Left ventricle myocardium inferior (tissue), 1 donor: ENCODE measurements at regions not wholly inside any gene's neighbourhood (a gene's known extent, or its start where the extent isn't known, plus 50 kb on each side); places are given as distances from the start of the nearest gene placed in this dataset.

ENCODE experiments used
- DNase-seq: peaks from one replicate; pipeline ENCODE4 v3.0.0-alpha.2; 2020
- H3K27ac ChIP-seq: fragments of 200-600 bp; replicated peaks from 2 replicates; pipeline ENCODE4 v1.8.0; 2021
- H3K27me3 ChIP-seq: fragments of 200-600 bp; 2 replicates; pipeline ENCODE4 v1.8.0; 2021; ENCODE audit warnings: low read depth
- H3K36me3 ChIP-seq: fragments of 200-600 bp; 2 replicates; pipeline ENCODE4 v1.8.0; 2021
- H3K4me1 ChIP-seq: fragments of 200-600 bp; 2 replicates; pipeline ENCODE4 v1.8.0; 2021
- H3K4me3 ChIP-seq: fragments of 200-600 bp; 2 replicates; pipeline ENCODE4 v1.8.0; 2021; ENCODE audit warnings: mild to moderate bottlenecking, moderate library complexity
- H3K9me3 ChIP-seq: fragments of 200-600 bp; replicated peaks from 2 replicates; pipeline ENCODE4 v1.8.0; 2021
- intact Hi-C: fragments of 100-400 bp; cut with micrococcal nuclease; formaldehyde crosslinking; loops from one replicate; pipeline ENCODE4 v1.11.0; 2022
- TF ChIP-seq, protein P1 (sequence below): fragments of 200-600 bp; IDR thresholded peaks from 2 replicates; pipeline ENCODE4 v1.8.0; 2021; ENCODE audit warnings: antibody characterized with exemption, mild to moderate bottlenecking, borderline replicate concordance
- donor health status: DM: no; HTN: yes; CAD: no; lungs with severe emphysema.

DNA sequence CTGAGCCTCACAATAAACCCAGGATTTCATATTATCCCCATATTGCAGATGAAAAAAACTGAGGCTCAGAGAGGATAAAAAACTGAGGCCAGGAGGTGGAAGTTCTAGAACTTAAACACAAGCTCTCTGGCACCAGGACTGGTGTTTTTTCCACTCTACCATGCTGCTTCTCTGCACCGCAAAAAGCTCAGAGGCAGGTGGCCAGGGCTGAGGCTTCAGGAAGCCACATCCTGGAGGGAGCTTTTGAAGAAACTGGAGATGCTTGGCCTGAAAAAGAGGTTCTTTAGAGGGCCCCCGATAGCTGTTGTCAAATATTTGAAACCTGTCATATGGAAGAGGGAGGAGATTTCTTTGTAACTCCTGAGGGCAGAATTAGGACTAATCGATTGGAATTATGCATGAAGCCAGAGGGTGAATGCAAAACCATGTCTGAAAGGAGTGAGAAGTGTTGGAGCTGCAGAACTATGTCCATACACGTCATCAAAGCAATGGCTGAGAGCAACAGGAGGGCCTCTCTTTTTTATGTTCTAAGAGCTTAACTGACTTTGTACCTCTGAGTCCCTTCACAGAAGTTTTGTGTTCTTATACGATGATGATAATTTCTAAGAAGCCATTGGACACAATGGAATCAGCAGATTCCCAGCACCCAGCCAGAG is 448.6 kb downstream of the FUT8 start:
- no peaks in the 10 kb centered on the region for H3K4me1 ChIP-seq
- no peaks in the 10 kb centered on the region for H3K36me3 ChIP-seq
- no peak overlapping the region for H3K4me3 ChIP-seq
- H3K27ac ChIP-seq = no peak overlapping the region
- intact Hi-C loops = no loop called here
- H3K27me3 ChIP-seq = peaks cover 31% of the 10 kb centered on the region
- no peaks in the 10 kb centered on the region for H3K9me3 ChIP-seq
- TF ChIP-seq, protein P1, sequence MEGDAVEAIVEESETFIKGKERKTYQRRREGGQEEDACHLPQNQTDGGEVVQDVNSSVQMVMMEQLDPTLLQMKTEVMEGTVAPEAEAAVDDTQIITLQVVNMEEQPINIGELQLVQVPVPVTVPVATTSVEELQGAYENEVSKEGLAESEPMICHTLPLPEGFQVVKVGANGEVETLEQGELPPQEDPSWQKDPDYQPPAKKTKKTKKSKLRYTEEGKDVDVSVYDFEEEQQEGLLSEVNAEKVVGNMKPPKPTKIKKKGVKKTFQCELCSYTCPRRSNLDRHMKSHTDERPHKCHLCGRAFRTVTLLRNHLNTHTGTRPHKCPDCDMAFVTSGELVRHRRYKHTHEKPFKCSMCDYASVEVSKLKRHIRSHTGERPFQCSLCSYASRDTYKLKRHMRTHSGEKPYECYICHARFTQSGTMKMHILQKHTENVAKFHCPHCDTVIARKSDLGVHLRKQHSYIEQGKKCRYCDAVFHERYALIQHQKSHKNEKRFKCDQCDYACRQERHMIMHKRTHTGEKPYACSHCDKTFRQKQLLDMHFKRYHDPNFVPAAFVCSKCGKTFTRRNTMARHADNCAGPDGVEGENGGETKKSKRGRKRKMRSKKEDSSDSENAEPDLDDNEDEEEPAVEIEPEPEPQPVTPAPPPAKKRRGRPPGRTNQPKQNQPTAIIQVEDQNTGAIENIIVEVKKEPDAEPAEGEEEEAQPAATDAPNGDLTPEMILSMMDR = no peak
- DNase-seq = no peak

DNA sequence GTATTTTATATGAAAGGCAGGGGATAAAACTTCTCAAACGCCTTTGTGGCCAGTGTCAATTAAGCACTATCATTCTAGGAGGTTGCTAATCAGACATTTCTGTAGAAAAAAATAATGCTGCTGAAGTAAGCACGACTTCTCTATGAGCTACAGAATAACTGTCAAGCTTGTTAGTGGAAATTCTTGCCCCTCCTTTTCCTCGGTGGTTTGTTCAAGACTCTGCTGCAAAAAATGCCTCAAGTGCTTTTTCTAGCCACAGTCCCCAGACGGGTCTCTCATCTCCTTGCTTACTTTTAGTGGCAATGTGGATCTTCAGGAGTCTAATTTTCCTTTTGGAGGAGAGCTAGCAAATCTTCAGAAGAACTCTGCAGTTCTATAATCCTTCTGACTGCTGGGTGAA is 452.0 kb downstream of the FUT8 start:
- Histone ChIP-seq H3K9me3 (no peaks in the 10 kb centered on the region), H3K4me3 (no peak overlapping the region), H3K27me3 (peaks cover 38% of the 10 kb centered on the region), H3K36me3 (no peaks in the 10 kb centered on the region), H3K4me1 (no peaks in the 10 kb centered on the region), H3K27ac (no peak overlapping the region)
- no peak for DNase-seq
- TF ChIP-seq, protein P1 = no peak
- intact Hi-C loops = no loop called here

DNA sequence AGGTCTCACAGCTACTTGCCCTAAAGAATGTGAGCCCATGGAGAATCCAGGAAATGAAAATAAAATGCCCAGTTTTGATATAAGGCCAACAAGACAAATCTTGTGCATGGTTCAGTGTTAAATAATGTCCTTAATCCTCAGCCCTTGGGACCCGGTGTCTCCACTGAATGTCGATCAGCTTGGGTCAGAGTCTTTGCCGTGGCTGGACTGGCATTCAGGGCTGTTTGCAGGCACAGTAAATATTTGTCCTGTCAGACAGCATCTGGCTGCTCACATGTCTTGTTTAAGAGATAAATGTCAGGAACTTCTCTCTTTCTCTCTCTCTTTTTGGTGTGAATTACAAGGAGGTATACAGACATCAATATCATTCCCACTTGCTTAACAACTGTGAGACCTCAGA is 452.5 kb downstream of the FUT8 start:
- TF ChIP-seq, protein P1 = no peak

DNA sequence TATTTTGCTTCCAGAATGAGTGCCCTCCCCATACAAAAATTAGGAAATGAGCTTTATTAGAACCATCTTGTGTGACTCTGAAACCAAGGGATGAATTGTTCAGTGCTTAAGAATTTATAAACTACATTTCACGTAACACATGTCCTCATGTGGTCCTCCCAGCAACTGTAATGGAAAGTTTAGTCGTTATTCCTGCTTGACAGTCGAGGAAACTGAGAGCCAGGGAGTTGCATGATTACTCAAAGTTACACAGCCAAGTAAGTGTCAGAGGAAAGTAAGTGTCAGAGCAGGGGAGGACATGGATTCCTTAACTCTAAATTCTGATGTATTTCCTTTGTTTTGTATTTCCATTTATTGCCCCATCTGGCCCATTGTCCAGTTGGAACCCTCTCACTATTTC is 453.9 kb downstream of the FUT8 start:
- Histone ChIP-seq H3K36me3 (no peaks in the 10 kb centered on the region), H3K9me3 (no peaks in the 10 kb centered on the region), H3K4me3 (no peak overlapping the region), H3K27ac (no peak overlapping the region), H3K4me1 (no peaks in the 10 kb centered on the region), H3K27me3 (peaks cover 40% of the 10 kb centered on the region)
- DNase-seq = no peak
- intact Hi-C loops = no loop called here
- TF ChIP-seq, protein P1 = no peak

More for the DNA sequence above, 452.5 kb downstream of the FUT8 start:
- Histone ChIP-seq H3K36me3 (no peaks in the 10 kb centered on the region), H3K4me3 (no peak overlapping the region), H3K4me1 (no peaks in the 10 kb centered on the region), H3K27me3 (peaks cover 38% of the 10 kb centered on the region), H3K9me3 (no peaks in the 10 kb centered on the region), H3K27ac (no peak overlapping the region)
- DNase-seq = no peak
- intact Hi-C loops = no loop called here

DNA sequence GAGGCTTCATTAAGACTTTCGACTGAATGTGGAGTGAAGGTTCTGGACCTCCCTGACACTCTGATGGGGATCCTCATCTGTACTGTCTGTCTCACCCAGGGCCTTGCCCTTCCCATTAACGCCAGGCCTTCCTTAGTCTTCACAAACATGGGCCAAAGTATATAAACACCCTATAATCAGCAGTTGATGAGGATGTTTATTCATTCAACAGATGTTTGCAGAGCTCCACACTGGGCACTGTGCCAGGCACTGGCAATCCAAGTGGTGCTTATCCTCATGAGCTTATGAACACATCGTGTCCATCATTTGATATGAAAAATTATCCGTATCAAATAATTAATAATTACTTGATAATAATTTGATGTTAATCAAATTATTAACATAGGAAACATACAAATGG is 454.4 kb downstream of the FUT8 start:
- Histone ChIP-seq H3K9me3 (no peaks in the 10 kb centered on the region), H3K27ac (no peak overlapping the region), H3K4me1 (no peaks in the 10 kb centered on the region), H3K4me3 (no peak overlapping the region), H3K27me3 (peaks cover 40% of the 10 kb centered on the region), H3K36me3 (no peaks in the 10 kb centered on the region)
- DNase-seq = no peak
- intact Hi-C loops = no loop called here
- TF ChIP-seq, protein P1 = no peak
